Endothelial cell of umbilical vein (primary cell): ENCODE measurements at regions not wholly inside any gene's neighbourhood (a gene's known extent, or its start where the extent isn't known, plus 50 kb on each side); places are given as distances from the start of the nearest gene placed in this dataset.

Source experiments
- BruUV-seq: library from RNA; stranded (reverse); fragments of 400-500 nt; replicated peaks from 2 replicates; lab custom pipeline; 2021; lab: Mats Ljungman, UMichigan
- CTCF ChIA-PET: fragments of 300-600, 350-600 bp; sonication (Branson Sonifier 250); formaldehyde crosslinking; loops from one replicate; lab custom pipeline; 2021; ENCODE audit warnings: antibody characterized with exemption, inconsistent platforms; lab: Charles Lee
- POLR2A ChIA-PET: fragments of 300-600, 350-600 bp; sonication (Branson Sonifier 250); formaldehyde crosslinking; loops from one replicate; lab custom pipeline; 2021; ENCODE audit warnings: antibody characterized with exemption, inconsistent platforms; lab: Charles Lee
- DNase-seq: peaks from one replicate; pipeline ENCODE4 v3.0.0-alpha.2; 2011; ENCODE audit warnings: low read depth, low spot score
- FAIRE-seq: peaks from 2 replicates; lab custom pipeline; 2011; peaks lifted over from hg19 to GRCh38; lab: Jason Lieb, UNC
- H2AFZ ChIP-seq: 2 replicates; pipeline ENCODE4 v1.6.0; 2012; ENCODE audit warnings: low read depth, low read length, control low read depth, inconsistent platforms
- H3K27ac ChIP-seq: 2 replicates; pipeline ENCODE4 v1.5.1; 2011; ENCODE audit warnings: low read depth, mild to moderate bottlenecking, control low read depth, low read length, moderate library complexity; ENCODE audit not compliant: insufficient read depth
- H3K27me3 ChIP-seq, 2 experiments: 2 replicates each; pipeline versions ENCODE4 v1.6.0 to v1.6.1; 2011; ENCODE audit warnings: low read length in 2 of 2, mixed read lengths in 1 of 2; ENCODE audit not compliant: control insufficient read depth in 2 of 2, insufficient read depth in 2 of 2
- H3K36me3 ChIP-seq, 2 experiments: 2 replicates in 1 of 2; 3 replicates in 1 of 2; pipeline ENCODE4 v1.5.1; 2011; ENCODE audit warnings: low read length in 2 of 2, mild to moderate bottlenecking in 1 of 2, moderate library complexity in 1 of 2; ENCODE audit not compliant: control insufficient read depth in 2 of 2, insufficient read depth in 2 of 2; ENCODE audit errors: extremely low read depth in 1 of 2
- H3K4me1 ChIP-seq: 3 replicates; pipeline ENCODE4 v1.5.1; 2011; ENCODE audit warnings: mild to moderate bottlenecking, low read length; ENCODE audit not compliant: control insufficient read depth, insufficient read depth; ENCODE audit errors: extremely low read depth
- H3K4me2 ChIP-seq: 2 replicates; pipeline ENCODE4 v1.6.1; 2011; ENCODE audit warnings: low read length, control low read depth, mixed read lengths; ENCODE audit not compliant: insufficient read depth
- H3K4me3 ChIP-seq, 3 experiments: fragments of 200-600 bp in 1 of 3; sonication (generic), shearing (Covaris generic) in 1 of 3; replicated peaks in 1 of 3; 2 replicates each; pipeline ENCODE4 v1.5.1; 2011 to 2016; ENCODE audit warnings: control low read depth in 3 of 3, low read length in 3 of 3, mild to moderate bottlenecking in 2 of 3, inconsistent platforms in 1 of 3, low read depth in 1 of 3, moderate library complexity in 1 of 3; ENCODE audit not compliant: insufficient read depth in 1 of 3
- H3K79me2 ChIP-seq: 2 replicates; pipeline ENCODE4 v1.6.0; 2012; ENCODE audit warnings: low read length, inconsistent platforms; ENCODE audit not compliant: control insufficient read depth, insufficient read depth
- H3K9ac ChIP-seq: replicated peaks from 2 replicates; pipeline ENCODE3; 2011; ENCODE audit warnings: low read length, control low read depth; ENCODE audit not compliant: insufficient read depth; ENCODE audit errors: extremely low read depth
- H3K9me1 ChIP-seq: replicated peaks from 3 replicates; pipeline ENCODE4 v1.6.0; 2011; ENCODE audit warnings: mild to moderate bottlenecking, low read length; ENCODE audit not compliant: control insufficient read depth, insufficient read depth; ENCODE audit errors: extremely low read depth
- H3K9me3 ChIP-seq: replicated peaks from 2 replicates; pipeline ENCODE4 v1.5.1; 2012; ENCODE audit warnings: low read length, inconsistent platforms; ENCODE audit not compliant: control insufficient read depth, insufficient read depth
- H4K20me1 ChIP-seq: replicated peaks from 2 replicates; pipeline ENCODE3; 2011; ENCODE audit warnings: mild to moderate bottlenecking, low read length; ENCODE audit not compliant: control insufficient read depth, insufficient read depth; ENCODE audit errors: extremely low read depth
- EZH2 ChIP-seq: IDR thresholded peaks from 2 replicates; pipeline ENCODE4 v1.6.1; 2012; ENCODE audit warnings: borderline replicate concordance, low read depth, mild to moderate bottlenecking, moderate library complexity, low read length, inconsistent platforms; ENCODE audit not compliant: severe bottlenecking
- FOS ChIP-seq: IDR thresholded peaks from 2 replicates; pipeline ENCODE4 v1.6.1; 2011; ENCODE audit warnings: mild to moderate bottlenecking, low read length, moderate library complexity, borderline replicate concordance; ENCODE audit not compliant: insufficient read depth
- GATA2 ChIP-seq: IDR thresholded peaks from 2 replicates; pipeline ENCODE4 v1.7.0; 2011; ENCODE audit warnings: low read depth, mild to moderate bottlenecking, moderate library complexity, mixed read lengths, low read length; ENCODE audit not compliant: insufficient read length, insufficient read depth
- JUN ChIP-seq: IDR thresholded peaks from 2 replicates; pipeline ENCODE4 v1.6.1; 2011; ENCODE audit warnings: borderline replicate concordance, low read depth; ENCODE audit not compliant: insufficient read length, insufficient read depth
- MYC ChIP-seq: IDR thresholded peaks from one replicate; pipeline ENCODE4 v1.6.1; 2011; ENCODE audit warnings: mild to moderate bottlenecking, low read depth, low read length
- POLR2A ChIP-seq: IDR thresholded peaks from 2 replicates; pipeline ENCODE4 v1.6.1; 2012; ENCODE audit warnings: low read depth, mild to moderate bottlenecking, control low read depth, low read length
- POLR2AphosphoS5 ChIP-seq: IDR thresholded peaks from 2 replicates; pipeline ENCODE4 v1.6.1; 2012; ENCODE audit warnings: low read depth, mild to moderate bottlenecking, control low read depth, low read length, moderate library complexity; ENCODE audit not compliant: insufficient read depth
- dilution Hi-C: fragments of 300-500 bp; cut with MboI; formaldehyde crosslinking; loops from one replicate; pipeline ENCODE4 v1.15.0; 2019; ENCODE audit warnings: low sequenced_read_pairs; ENCODE audit not compliant: extremely low pct_ligation_motif_present
- intact Hi-C: fragments of 100-400 bp; cut with micrococcal nuclease; formaldehyde crosslinking; loops from one replicate; pipeline ENCODE4 v1.10.0; 2022
- TF ChIP-seq, protein P1 (sequence below): IDR thresholded peaks from 2 replicates; pipeline ENCODE4 v1.6.1; 2011; ENCODE audit not compliant: insufficient read depth, insufficient read length
- TF ChIP-seq, protein P2 (sequence below), 2 donors: IDR thresholded peaks; 1 replicate in 1 of 2; 2 replicates in 1 of 2; pipeline ENCODE4 v1.5.1; 2011; ENCODE audit warnings: low read length in 2 of 2, mild to moderate bottlenecking in 2 of 2, moderate library complexity in 2 of 2, control low read depth in 1 of 2, inconsistent platforms in 1 of 2, low read depth in 1 of 2; ENCODE audit not compliant: insufficient read depth in 1 of 2; ENCODE audit errors: extremely low read depth in 1 of 2

DNA sequence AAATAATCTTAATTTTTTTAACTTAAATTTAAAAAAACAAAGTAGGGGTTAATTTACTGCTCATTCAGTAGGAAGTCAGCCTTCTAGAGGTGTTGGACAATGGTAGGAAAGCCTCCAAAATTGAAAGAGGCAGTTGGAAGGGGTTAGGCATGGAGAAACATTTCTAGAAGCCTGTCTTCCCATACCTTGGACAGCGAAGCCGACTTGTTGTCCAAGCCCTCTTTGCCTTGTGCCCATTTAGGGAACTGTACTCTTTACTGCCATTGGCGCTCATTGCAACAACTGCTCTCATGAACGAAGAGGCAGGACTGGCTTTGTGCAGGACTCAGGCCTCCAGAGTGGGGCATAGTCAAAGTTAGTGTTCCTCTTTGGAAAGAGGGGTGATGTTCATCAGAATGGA lies 333.3 kb downstream of the HRH4 start:
- Histone ChIP-seq H4K20me1 (no peaks in the 10 kb centered on the region), H3K4me2 (no peak overlapping the region), H3K79me2 (no peaks in the 10 kb centered on the region), H3K9me1 (no peaks in the 10 kb centered on the region), H3K4me3 (no peak overlapping the region), H3K9me3 (no peaks in the 10 kb centered on the region), H3K36me3 (no peaks in the 10 kb centered on the region), H3K27ac (no peak overlapping the region), H3K9ac (no peak overlapping the region), H3K4me1 (no peaks in the 10 kb centered on the region), H2AFZ (no peak overlapping the region), H3K27me3 (peaks cover 3 to 7% of the 10 kb centered on the region in 2 experiments)
- ChIA-PET POLR2A (no interaction called here), CTCF (interaction anchor here (1.4 kb wide), 1 partner anchor 32 kb away, joined by 4 read pairs; no protein-coding TSS in a partner anchor)
- TF ChIP-seq FOS (no peak), POLR2AphosphoS5 (no peak), MYC (no peak), EZH2 (no peak)
- TF ChIP-seq, protein P1, sequence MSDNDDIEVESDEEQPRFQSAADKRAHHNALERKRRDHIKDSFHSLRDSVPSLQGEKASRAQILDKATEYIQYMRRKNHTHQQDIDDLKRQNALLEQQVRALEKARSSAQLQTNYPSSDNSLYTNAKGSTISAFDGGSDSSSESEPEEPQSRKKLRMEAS: no peak
- FAIRE-seq (no peak), DNase-seq (no peak)
- dilution Hi-C loops (no loop called here), intact Hi-C loops (loop anchor here (10.0 kb wide), 1 partner anchor 191 kb away; no protein-coding TSS in a partner anchor)
- BruUV-seq: no TSS peak

DNA sequence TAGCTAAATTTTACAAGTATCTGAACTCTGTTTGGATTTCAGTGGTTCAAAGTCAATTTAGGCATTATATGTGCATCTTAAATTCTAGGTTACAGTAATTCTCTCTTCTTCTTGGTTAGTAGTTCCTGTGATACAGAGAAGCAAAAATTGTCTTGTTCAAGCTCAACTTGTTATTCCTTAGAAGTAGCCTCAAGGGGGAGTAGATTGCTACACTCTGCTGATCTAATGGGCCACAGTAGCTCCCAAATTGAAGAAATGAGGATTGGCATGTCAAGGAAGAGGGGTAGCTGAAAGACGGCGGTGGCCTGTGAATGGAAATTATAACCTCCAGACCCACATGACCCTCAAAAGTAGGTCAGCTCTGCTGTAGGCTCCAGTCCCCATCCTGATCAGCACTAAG lies 334.7 kb downstream of the HRH4 start:
- no peak overlapping the region for H3K27ac ChIP-seq
- H3K4me2 ChIP-seq: no peak overlapping the region
- FAIRE-seq: no peak
- no TSS peak for BruUV-seq
- CTCF ChIA-PET: interaction anchor here (0.7 to 1.4 kb wide), 10 partner anchors 8 to 73 kb away, joined by 3 to 5 read pairs (median 4); no protein-coding TSS in a partner anchor
- no peak for DNase-seq
- H4K20me1 ChIP-seq: no peaks in the 10 kb centered on the region
- no peaks in the 10 kb centered on the region for H3K9me3 ChIP-seq
- H3K79me2 ChIP-seq: no peaks in the 10 kb centered on the region
- no peak overlapping the region for H3K4me3 ChIP-seq
- no peaks in the 10 kb centered on the region for H3K36me3 ChIP-seq
- no peaks in the 10 kb centered on the region for H3K9me1 ChIP-seq
- intact Hi-C loops (loop anchor here (5.0 to 10.0 kb wide), 2 partner anchors 67 to 190 kb away; no protein-coding TSS in a partner anchor), dilution Hi-C loops (no loop called here)
- H3K27me3 ChIP-seq: peaks cover 3 to 7% of the 10 kb centered on the region in 2 experiments
- POLR2A ChIA-PET: no interaction called here
- no peak for TF ChIP-seq JUN
- TF ChIP-seq, protein P1: no peak
- TF ChIP-seq, protein P2, sequence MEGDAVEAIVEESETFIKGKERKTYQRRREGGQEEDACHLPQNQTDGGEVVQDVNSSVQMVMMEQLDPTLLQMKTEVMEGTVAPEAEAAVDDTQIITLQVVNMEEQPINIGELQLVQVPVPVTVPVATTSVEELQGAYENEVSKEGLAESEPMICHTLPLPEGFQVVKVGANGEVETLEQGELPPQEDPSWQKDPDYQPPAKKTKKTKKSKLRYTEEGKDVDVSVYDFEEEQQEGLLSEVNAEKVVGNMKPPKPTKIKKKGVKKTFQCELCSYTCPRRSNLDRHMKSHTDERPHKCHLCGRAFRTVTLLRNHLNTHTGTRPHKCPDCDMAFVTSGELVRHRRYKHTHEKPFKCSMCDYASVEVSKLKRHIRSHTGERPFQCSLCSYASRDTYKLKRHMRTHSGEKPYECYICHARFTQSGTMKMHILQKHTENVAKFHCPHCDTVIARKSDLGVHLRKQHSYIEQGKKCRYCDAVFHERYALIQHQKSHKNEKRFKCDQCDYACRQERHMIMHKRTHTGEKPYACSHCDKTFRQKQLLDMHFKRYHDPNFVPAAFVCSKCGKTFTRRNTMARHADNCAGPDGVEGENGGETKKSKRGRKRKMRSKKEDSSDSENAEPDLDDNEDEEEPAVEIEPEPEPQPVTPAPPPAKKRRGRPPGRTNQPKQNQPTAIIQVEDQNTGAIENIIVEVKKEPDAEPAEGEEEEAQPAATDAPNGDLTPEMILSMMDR (IDR thresholded peaks at IDR 0.05; ENCODE audit: extremely low read depth in 1 of 2, insufficient read depth in 1 of 2, low read depth in 1 of 2, low read length in 2 of 2): no peak
- TF ChIP-seq GATA2: no peak
- TF ChIP-seq FOS: no peak
- TF ChIP-seq POLR2A: no peak
- TF ChIP-seq EZH2: no peak
- no peak for TF ChIP-seq POLR2AphosphoS5
- no peak for TF ChIP-seq MYC
- H3K9ac ChIP-seq: no peak overlapping the region
- no peaks in the 10 kb centered on the region for H3K4me1 ChIP-seq
- no peak overlapping the region for H2AFZ ChIP-seq
